ENCODE measurements at regions not wholly inside any gene's neighbourhood (a gene's known extent, or its start where the extent isn't known, plus 50 kb on each side); places are given as distances from the start of the nearest gene placed in this dataset.
A peak's percentile ranks its signal among the peaks of the same experiment; 100 is the strongest.

- intact Hi-C loops (cut with micrococcal nuclease), result no loop called here
- no peak for ATAC-seq
- DNase-seq, result no peak
Observed at GRCh38 chr2:11919953-11920352, 173.5 kb downstream of the LPIN1 start.

- DNase-seq (no peak), ATAC-seq (no peak)
- intact Hi-C loops (cut with micrococcal nuclease), result no loop called here
Observed at GRCh38 chr2:11920993-11921583, 174.7 kb downstream of the LPIN1 start.

GRCh38 chr2:11922294-11922693 lies 175.9 kb downstream of the LPIN1 start:
- DNase-seq (no peak), ATAC-seq (no peak)
- intact Hi-C loops (cut with micrococcal nuclease), result no loop called here

- DNase-seq (no peak), ATAC-seq (no peak)
- intact Hi-C loops (cut with micrococcal nuclease), result no loop called here
Observed at GRCh38 chr2:11923935-11924334, 177.5 kb downstream of the LPIN1 start.

- DNase-seq (no peak), ATAC-seq (no peak)
- intact Hi-C loops (cut with micrococcal nuclease), result no loop called here
Observed at GRCh38 chr2:11925295-11926066, 179.0 kb downstream of the LPIN1 start.

GRCh38 chr2:11930211-11930761 lies 183.9 kb downstream of the LPIN1 start:
- intact Hi-C loops (cut with micrococcal nuclease), result no loop called here
- peak; percentile 36 for ATAC-seq
- DNase-seq, result peak; percentile 34

GRCh38 chr2:11932048-11932512 lies 185.6 kb downstream of the LPIN1 start:
- intact Hi-C loops (cut with micrococcal nuclease), result no loop called here
- no peak for ATAC-seq
- DNase-seq, result no peak

GRCh38 chr2:11932962-11933361 lies 186.5 kb downstream of the LPIN1 start:
- intact Hi-C loops (cut with micrococcal nuclease), result no loop called here
- DNase-seq (no peak), ATAC-seq (no peak)

- no peak for ATAC-seq
- intact Hi-C loops (cut with micrococcal nuclease), result no loop called here
- no peak for DNase-seq
Observed at GRCh38 chr2:11933854-11934253, 187.4 kb downstream of the LPIN1 start.

GRCh38 chr2:11936761-11937160 lies 190.3 kb downstream of the LPIN1 start:
- intact Hi-C loops (cut with micrococcal nuclease), result no loop called here
- DNase-seq, result no peak
- ATAC-seq, result no peak

- intact Hi-C loops (cut with micrococcal nuclease), result no loop called here
- ATAC-seq (peak; percentile 97), DNase-seq (peak; percentile 90)
Observed at GRCh38 chr2:11938196-11938595, 191.8 kb downstream of the LPIN1 start.

- intact Hi-C loops (cut with micrococcal nuclease), result no loop called here
- DNase-seq, result no peak
- ATAC-seq, result no peak
Observed at GRCh38 chr2:11939523-11939922, 193.1 kb downstream of the LPIN1 start.

GRCh38 chr2:11940121-11940743 lies 193.8 kb downstream of the LPIN1 start:
- ATAC-seq (no peak), DNase-seq (no peak)
- intact Hi-C loops (cut with micrococcal nuclease), result no loop called here

- no peak for DNase-seq
- intact Hi-C loops (cut with micrococcal nuclease), result no loop called here
- ATAC-seq, result no peak
Observed at GRCh38 chr2:11940799-11941198, 194.4 kb downstream of the LPIN1 start.

- ATAC-seq, result peak; percentile 74
- peak; percentile 59 for DNase-seq
- intact Hi-C loops (cut with micrococcal nuclease), result no loop called here
Observed at GRCh38 chr2:11941201-11942177, 195.1 kb downstream of the LPIN1 start.

- no peak for DNase-seq
- no peak for ATAC-seq
- intact Hi-C loops (cut with micrococcal nuclease), result no loop called here
Observed at GRCh38 chr2:11942178-11942569, 195.7 kb downstream of the LPIN1 start.

- ATAC-seq, result no peak
- DNase-seq, result no peak
- intact Hi-C loops (cut with micrococcal nuclease), result no loop called here
Observed at GRCh38 chr2:11944311-11944710, 197.9 kb downstream of the LPIN1 start.

- ATAC-seq (no peak), DNase-seq (no peak)
- intact Hi-C loops (cut with micrococcal nuclease), result no loop called here
Observed at GRCh38 chr2:11945139-11946126, 199.0 kb downstream of the LPIN1 start.

Data from left ventricle myocardium superior (tissue), 1 donor.